ENCODE measurements at regions not wholly inside any gene's neighbourhood (a gene's known extent, or its start where the extent isn't known, plus 50 kb on each side); places are given as distances from the start of the nearest gene placed in this dataset.
"Not testable (repeated sequence)": the region's sequence is repeated elsewhere in the genome, so short reads cannot be mapped to it uniquely, and the experiment has no call there.

DNA sequence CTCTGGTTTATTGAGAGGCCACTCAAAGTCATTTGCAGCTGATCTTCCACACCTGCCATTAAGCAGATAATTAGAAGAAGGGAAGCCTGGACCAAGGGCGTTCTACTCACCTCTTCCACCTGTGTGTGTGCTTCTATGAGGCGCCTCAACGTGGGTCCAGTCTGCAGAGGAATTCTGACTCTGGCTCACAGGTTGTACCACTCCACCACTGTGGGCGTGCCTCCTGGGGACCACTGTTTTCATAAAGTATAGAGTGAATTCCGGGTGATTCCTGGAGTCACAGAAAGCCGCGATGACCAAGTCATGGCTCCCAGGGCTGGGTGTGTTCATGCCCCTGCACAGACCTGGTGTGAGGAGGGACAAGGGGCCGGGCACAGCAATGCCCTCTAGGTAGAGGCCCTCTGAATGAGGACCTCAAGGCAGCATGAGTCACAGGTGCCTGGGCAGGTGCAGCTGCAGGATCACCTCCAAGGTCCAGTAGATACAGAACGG, 408.3 kb upstream of the MGMT start:
- no peak for DNase-seq (ENCODE audit: extremely low read depth, low read depth)
- TF ChIP-seq, protein P1, sequence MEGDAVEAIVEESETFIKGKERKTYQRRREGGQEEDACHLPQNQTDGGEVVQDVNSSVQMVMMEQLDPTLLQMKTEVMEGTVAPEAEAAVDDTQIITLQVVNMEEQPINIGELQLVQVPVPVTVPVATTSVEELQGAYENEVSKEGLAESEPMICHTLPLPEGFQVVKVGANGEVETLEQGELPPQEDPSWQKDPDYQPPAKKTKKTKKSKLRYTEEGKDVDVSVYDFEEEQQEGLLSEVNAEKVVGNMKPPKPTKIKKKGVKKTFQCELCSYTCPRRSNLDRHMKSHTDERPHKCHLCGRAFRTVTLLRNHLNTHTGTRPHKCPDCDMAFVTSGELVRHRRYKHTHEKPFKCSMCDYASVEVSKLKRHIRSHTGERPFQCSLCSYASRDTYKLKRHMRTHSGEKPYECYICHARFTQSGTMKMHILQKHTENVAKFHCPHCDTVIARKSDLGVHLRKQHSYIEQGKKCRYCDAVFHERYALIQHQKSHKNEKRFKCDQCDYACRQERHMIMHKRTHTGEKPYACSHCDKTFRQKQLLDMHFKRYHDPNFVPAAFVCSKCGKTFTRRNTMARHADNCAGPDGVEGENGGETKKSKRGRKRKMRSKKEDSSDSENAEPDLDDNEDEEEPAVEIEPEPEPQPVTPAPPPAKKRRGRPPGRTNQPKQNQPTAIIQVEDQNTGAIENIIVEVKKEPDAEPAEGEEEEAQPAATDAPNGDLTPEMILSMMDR (IDR thresholded peaks at IDR 0.05; ENCODE audit: low read depth, low read length, missing control alignments) = no peak
- H3K4me3 ChIP-seq (replicated peaks; ENCODE audit: low read depth, low read length) = no peak overlapping the region

DNA sequence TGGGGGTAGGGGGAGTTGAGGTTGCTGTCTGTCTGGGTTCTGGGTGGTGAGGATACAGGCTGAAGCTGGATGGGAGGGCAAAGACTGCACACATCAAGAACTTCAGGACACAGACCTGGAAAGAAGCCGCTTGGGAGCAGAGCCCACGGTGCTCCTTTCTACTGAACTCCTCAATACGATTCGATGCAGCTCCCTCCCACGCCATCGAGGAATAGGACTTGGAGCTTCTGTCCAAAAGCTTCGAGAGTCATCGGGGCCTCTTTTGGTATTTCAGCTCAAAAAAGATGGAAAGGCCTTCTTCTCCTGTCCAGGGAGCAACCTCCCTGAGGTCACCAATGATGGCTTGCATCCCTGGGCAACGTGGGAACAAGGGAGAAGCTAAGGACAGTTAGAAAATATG, 407.1 kb upstream of the MGMT start:
- TF ChIP-seq, protein P1 (IDR thresholded peaks at IDR 0.05; ENCODE audit: low read depth, low read length, missing control alignments) = no peak
- no peak overlapping the region for H3K4me3 ChIP-seq (replicated peaks; ENCODE audit: low read depth, low read length)
- DNase-seq (ENCODE audit: extremely low read depth, low read depth) = no peak

DNA sequence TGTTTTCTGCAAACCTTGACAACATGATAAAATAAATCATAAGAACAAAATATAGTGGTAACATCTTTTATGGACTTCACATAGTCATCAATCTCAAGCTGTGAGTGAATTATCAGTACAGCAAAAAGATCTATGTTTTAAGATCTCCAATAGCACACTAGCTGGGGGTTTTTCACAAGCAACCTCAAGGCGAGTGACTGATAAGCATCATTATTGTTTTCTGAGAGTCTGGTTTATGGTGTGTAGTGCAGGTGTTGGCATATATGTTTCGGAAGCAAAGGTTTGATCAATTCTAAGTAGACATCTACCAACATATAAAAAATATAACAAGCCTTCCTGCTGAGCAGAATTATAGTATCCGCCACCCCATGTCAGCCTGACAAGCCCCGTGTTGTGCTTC, 403.8 kb upstream of the MGMT start:
- TF ChIP-seq, protein P1 (IDR thresholded peaks at IDR 0.05; ENCODE audit: low read depth, low read length, missing control alignments) = no peak
- no peak for DNase-seq (ENCODE audit: extremely low read depth, low read depth)
- no peak overlapping the region for H3K4me3 ChIP-seq (replicated peaks; ENCODE audit: low read depth, low read length)

DNA sequence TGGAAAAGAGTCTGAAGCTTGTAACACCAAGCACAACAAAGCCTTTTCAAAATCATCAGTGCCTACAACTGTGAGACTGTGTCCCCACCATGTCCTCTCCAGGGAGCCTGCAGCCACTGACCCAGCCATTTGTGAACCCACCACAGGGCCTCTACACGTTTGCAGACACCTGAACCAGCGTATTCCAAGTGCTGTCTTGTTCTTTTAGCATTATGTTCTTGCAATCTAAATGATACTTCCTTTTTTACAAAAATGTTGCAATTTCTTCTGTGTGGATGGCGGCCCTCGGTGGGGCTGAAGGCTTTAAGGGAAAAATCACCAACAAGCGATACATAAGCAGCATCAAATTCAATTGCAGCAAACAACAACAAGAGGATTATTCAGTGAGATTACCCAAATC, 403.2 kb upstream of the MGMT start:
- no peak for DNase-seq (ENCODE audit: extremely low read depth, low read depth)
- H3K4me3 ChIP-seq (replicated peaks; ENCODE audit: low read depth, low read length) = no peak overlapping the region
- TF ChIP-seq, protein P1 (IDR thresholded peaks at IDR 0.05; ENCODE audit: low read depth, low read length, missing control alignments) = no peak

DNA sequence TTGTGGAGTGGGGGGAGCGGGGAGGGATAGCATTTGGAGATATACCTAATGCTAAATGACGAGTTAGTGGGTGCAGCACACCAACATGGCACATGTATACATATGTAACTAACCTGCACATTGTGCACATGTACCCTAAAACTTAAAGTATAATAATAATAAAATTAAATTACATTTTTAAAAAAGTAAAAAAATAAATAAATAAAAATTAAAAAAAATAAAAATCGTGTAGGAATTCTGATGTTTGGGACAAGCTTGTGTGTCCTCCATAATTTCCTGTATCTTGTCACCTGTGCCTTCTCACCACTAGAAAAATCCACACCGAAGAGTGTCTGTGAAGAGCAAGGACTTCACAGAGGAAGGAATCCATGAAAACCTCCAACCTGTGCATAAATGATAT, 400.5 kb upstream of the MGMT start:
- H3K4me3 ChIP-seq (replicated peaks; ENCODE audit: low read depth, low read length); DNase-seq (ENCODE audit: extremely low read depth, low read depth): not testable (repeated sequence)

DNA sequence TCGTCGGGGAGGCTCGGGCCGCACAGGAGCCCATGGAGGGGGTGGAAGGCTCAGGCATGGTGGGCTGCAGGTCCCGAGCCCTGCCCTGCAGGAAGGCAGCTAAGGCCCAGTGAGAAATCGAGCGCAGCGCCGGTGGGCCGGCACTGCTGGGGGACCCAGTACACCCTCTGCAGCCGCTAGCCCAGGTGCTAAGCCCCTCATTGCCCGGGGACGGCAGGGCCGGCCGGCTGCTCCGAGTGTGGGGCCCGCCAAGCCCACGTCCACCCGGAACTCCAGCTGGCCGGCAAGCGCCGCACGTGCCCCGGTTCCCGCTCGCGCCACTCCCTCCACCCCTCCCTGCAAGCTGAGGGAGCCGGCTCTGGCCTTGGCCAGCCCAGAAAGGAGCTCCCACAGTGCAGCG, 395.6 kb upstream of the MGMT start:
- not testable (repeated sequence) for DNase-seq (ENCODE audit: extremely low read depth, low read depth)

DNA sequence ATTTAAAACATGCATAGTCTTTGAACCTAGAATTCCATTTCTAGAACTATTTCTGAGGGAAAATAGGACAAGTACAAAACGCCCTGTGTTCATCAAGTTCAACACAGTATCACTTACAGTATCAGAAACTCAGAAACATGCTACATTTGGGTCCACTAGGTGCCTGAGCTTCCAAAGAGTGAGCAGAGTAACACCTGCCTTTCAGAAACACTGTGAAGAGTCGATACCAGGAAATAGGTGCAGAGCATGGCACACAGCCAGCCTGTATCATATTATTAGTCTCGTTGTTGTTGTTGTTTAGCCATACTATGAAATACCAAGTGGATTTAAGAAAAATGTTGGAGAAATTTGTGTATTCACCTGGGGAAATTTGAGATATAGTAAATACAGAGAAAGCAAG, 392.1 kb upstream of the MGMT start:
- TF ChIP-seq, protein P1 (IDR thresholded peaks at IDR 0.05; ENCODE audit: low read depth, low read length, missing control alignments) = no peak
- no peak overlapping the region for H3K4me3 ChIP-seq (replicated peaks; ENCODE audit: low read depth, low read length)
- no peak for DNase-seq (ENCODE audit: extremely low read depth, low read depth)

More for the DNA sequence above, 395.6 kb upstream of the MGMT start:
- H3K4me3 ChIP-seq (replicated peaks; ENCODE audit: low read depth, low read length) = not testable (repeated sequence)

DNA sequence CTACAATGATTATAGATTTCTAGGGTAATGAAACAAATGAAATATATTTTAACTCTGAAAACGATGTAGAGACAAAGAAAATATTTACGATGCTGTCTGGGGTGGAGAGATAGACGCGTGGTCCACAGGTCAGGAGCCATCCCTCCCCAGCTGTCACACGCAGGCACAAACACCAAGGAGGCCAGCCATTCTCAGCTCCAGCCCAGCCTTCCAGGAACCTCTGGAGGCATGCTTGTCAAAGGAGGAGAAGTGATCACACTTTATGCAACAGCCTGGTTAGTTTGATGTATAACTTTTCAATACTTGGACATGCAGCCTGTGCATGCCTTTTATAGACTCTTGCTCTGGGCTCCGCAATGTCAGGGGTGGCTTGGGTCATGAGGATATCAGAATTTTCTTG, 391.5 kb upstream of the MGMT start:
- H3K4me3 ChIP-seq (replicated peaks; ENCODE audit: low read depth, low read length) = no peak overlapping the region
- no peak for DNase-seq (ENCODE audit: extremely low read depth, low read depth)
- TF ChIP-seq, protein P1 (IDR thresholded peaks at IDR 0.05; ENCODE audit: low read depth, low read length, missing control alignments) = no peak

Measured in HFF-Myc (cell line).